Breast epithelium (tissue), 4 donors: ENCODE measurements at regions not wholly inside any gene's neighbourhood (a gene's known extent, or its start where the extent isn't known, plus 50 kb on each side); places are given as distances from the start of the nearest gene placed in this dataset.

ENCODE experiments used
- DNase-seq, 2 donors: peaks; one replicate each; pipeline ENCODE4 v3.0.0-alpha.2; 2019; ENCODE audit warnings: low spot score in 2 of 2
- H3K27ac ChIP-seq, 2 donors: fragments of 200-600 bp; sonication (generic) in 1 of 2; one replicate each; pipeline ENCODE4 v1.5.1; 2016 to 2019; ENCODE audit warnings: mild to moderate bottlenecking in 1 of 2
- H3K27me3 ChIP-seq, 2 donors: fragments of 200-600 bp; sonication (generic) in 1 of 2; one replicate each; pipeline versions ENCODE4 v1.5.1 to v1.6.0; 2017 to 2019; ENCODE audit warnings: control low read depth in 1 of 2, mild to moderate bottlenecking in 1 of 2
- H3K36me3 ChIP-seq: fragments of 200-600 bp; one replicate; pipeline ENCODE4 v1.5.1; 2019
- H3K4me1 ChIP-seq, 2 donors: fragments of 200-600 bp; sonication (generic); one replicate each; pipeline ENCODE4 v1.5.1; 2016 to 2019; ENCODE audit warnings: control low read depth in 1 of 2
- H3K4me3 ChIP-seq, 3 donors: fragments of 200-600 bp; sonication (generic); 1 replicate in 2 of 3; 2 replicates in 1 of 3; pipeline ENCODE4 v1.5.1; 2016 to 2019; ENCODE audit warnings: mild to moderate bottlenecking in 3 of 3, moderate library complexity in 2 of 3
- H3K9me3 ChIP-seq, 2 donors: fragments of 200-600 bp; sonication (generic) in 1 of 2; one replicate each; pipeline ENCODE4 v1.5.1; 2016 to 2019; ENCODE audit warnings: control low read depth in 1 of 2
- CTCF ChIP-seq, 3 donors: fragments of 450-650 bp; IDR thresholded peaks; one replicate each; pipeline ENCODE4 v1.5.1; 2016 to 2017; ENCODE audit warnings: antibody characterized with exemption in 3 of 3, mild to moderate bottlenecking in 3 of 3, moderate library complexity in 3 of 3
- POLR2A ChIP-seq: fragments of 450-650 bp; IDR thresholded peaks from one replicate; pipeline ENCODE4 v1.6.1; 2016; ENCODE audit warnings: antibody characterized with exemption, mild to moderate bottlenecking, moderate library complexity
- POLR2AphosphoS5 ChIP-seq, 3 donors: sonication (generic); formaldehyde crosslinking; IDR thresholded peaks; one replicate each; pipeline ENCODE4 v1.6.1; 2017; ENCODE audit warnings: antibody characterized with exemption in 3 of 3
- intact Hi-C: fragments of 100-400 bp; cut with DNase I; formaldehyde crosslinking; loops from one replicate; pipeline ENCODE4 v1.15.1; 2023; ENCODE audit warnings: low total_unique reads

GRCh38 chr1:200245473-200245872, 164.4 kb downstream of the ZNF281 start:
- Histone ChIP-seq H3K27ac (no peak overlapping the region), H3K27me3 (peaks cover 0 to 6% of the 10 kb centered on the region in 2 donors), H3K36me3 (no peaks in the 10 kb centered on the region), H3K4me3 (no peak overlapping the region), H3K9me3 (no peaks in the 10 kb centered on the region), H3K4me1 (no peaks in the 10 kb centered on the region)
- TF ChIP-seq CTCF (IDR thresholded peaks at IDR 0.05) (no peak), POLR2A (no peak), POLR2AphosphoS5 (IDR thresholded peaks at IDR 0.05) (no peak)
- intact Hi-C loops, result no loop called here
- DNase-seq, result no peak

GRCh38 chr1:200243042-200243437, 166.8 kb downstream of the ZNF281 start:
- Histone ChIP-seq H3K4me1 (no peaks in the 10 kb centered on the region), H3K36me3 (no peaks in the 10 kb centered on the region), H3K9me3 (no peaks in the 10 kb centered on the region), H3K4me3 (no peak overlapping the region), H3K27me3 (peaks cover 0 to 6% of the 10 kb centered on the region in 2 donors), H3K27ac (no peak overlapping the region)
- DNase-seq, result no peak
- TF ChIP-seq POLR2A, result no peak
- no peak for TF ChIP-seq CTCF (IDR thresholded peaks at IDR 0.05)
- no peak for TF ChIP-seq POLR2AphosphoS5 (IDR thresholded peaks at IDR 0.05)
- intact Hi-C loops, result no loop called here

GRCh38 chr1:200242110-200243041, 167.5 kb downstream of the ZNF281 start:
- Histone ChIP-seq H3K9me3 (no peaks in the 10 kb centered on the region), H3K27ac (no peak overlapping the region), H3K27me3 (peaks cover 0 to 2% of the 10 kb centered on the region in 2 donors), H3K36me3 (no peaks in the 10 kb centered on the region), H3K4me3 (no peak overlapping the region), H3K4me1 (no peaks in the 10 kb centered on the region)
- no peak for TF ChIP-seq POLR2A
- intact Hi-C loops, result no loop called here
- no peak for DNase-seq

GRCh38 chr1:200240656-200241055, 169.2 kb downstream of the ZNF281 start:
- DNase-seq, result no peak
- H3K27ac ChIP-seq, result no peak overlapping the region
- intact Hi-C loops, result no loop called here
- no peaks in the 10 kb centered on the region for H3K4me1 ChIP-seq
- TF ChIP-seq POLR2A (no peak), CTCF (IDR thresholded peaks at IDR 0.05) (no peak), POLR2AphosphoS5 (IDR thresholded peaks at IDR 0.05) (no peak)
- no peaks in the 10 kb centered on the region for H3K36me3 ChIP-seq
- H3K4me3 ChIP-seq, result no peak overlapping the region
- H3K9me3 ChIP-seq, result no peaks in the 10 kb centered on the region
- H3K27me3 ChIP-seq, result no peaks in the 10 kb centered on the region

GRCh38 chr1:200238311-200238710, 171.5 kb downstream of the ZNF281 start:
- TF ChIP-seq POLR2A (no peak), POLR2AphosphoS5 (IDR thresholded peaks at IDR 0.05) (no peak), CTCF (IDR thresholded peaks at IDR 0.05) (no peak)
- no peak overlapping the region for H3K4me3 ChIP-seq
- H3K9me3 ChIP-seq, result no peaks in the 10 kb centered on the region
- no peak for DNase-seq
- H3K27ac ChIP-seq, result no peak overlapping the region
- no peaks in the 10 kb centered on the region for H3K4me1 ChIP-seq
- no peaks in the 10 kb centered on the region for H3K27me3 ChIP-seq
- no peaks in the 10 kb centered on the region for H3K36me3 ChIP-seq
- intact Hi-C loops, result no loop called here
